Smooth muscle cell (in vitro differentiated cells): ENCODE measurements at regions not wholly inside any gene's neighbourhood (a gene's known extent, or its start where the extent isn't known, plus 50 kb on each side); places are given as distances from the start of the nearest gene placed in this dataset.

Source experiments
- DNase-seq: peaks from one replicate; lab custom pipeline; 2025; ENCODE audit not compliant: unreplicated experiment; lab: John Stamatoyannopoulos, UW
- H2AFZ ChIP-seq: fragments of 200-600 bp; sonication (generic); 2 replicates; pipeline ENCODE4 v1.6.0; 2016; ENCODE audit warnings: antibody characterized with exemption, low read depth, mild to moderate bottlenecking
- H3F3A ChIP-seq: fragments of 200-600 bp; sonication (generic); 2 replicates; pipeline ENCODE4 v1.6.0; 2017; ENCODE audit warnings: antibody characterized with exemption, low read depth
- H3K27ac ChIP-seq: fragments of 200-600 bp; sonication (generic); 2 replicates; pipeline ENCODE4 v1.5.1; 2016; ENCODE audit warnings: low read depth, mild to moderate bottlenecking
- H3K27me3 ChIP-seq: fragments of 200-600 bp; sonication (generic); 2 replicates; pipeline ENCODE4 v1.6.1; 2016; ENCODE audit warnings: low read depth, mild to moderate bottlenecking
- H3K36me3 ChIP-seq: fragments of 200-600 bp; sonication (generic); 2 replicates; pipeline ENCODE4 v1.5.1; 2016; ENCODE audit warnings: low read depth
- H3K4me1 ChIP-seq: fragments of 200-600 bp; sonication (generic); 2 replicates; pipeline ENCODE4 v1.5.1; 2016; ENCODE audit warnings: low read depth
- H3K4me2 ChIP-seq: fragments of 200-600 bp; sonication (generic); 2 replicates; pipeline ENCODE4 v1.6.0; 2016; ENCODE audit warnings: mild to moderate bottlenecking
- H3K4me3 ChIP-seq: fragments of 200-600 bp; sonication (generic); 2 replicates; pipeline ENCODE4 v1.5.1; 2016; ENCODE audit warnings: mild to moderate bottlenecking
- H3K79me2 ChIP-seq: fragments of 200-600 bp; sonication (generic); 2 replicates; pipeline ENCODE4 v1.6.0; 2016; ENCODE audit warnings: low read depth, mild to moderate bottlenecking
- H3K9ac ChIP-seq: fragments of 200-600 bp; sonication (generic); 2 replicates; pipeline ENCODE4 v1.6.0; 2016; ENCODE audit warnings: low read depth
- H3K9me3 ChIP-seq: fragments of 200-600 bp; sonication (generic); replicated peaks from 2 replicates; pipeline ENCODE4 v1.5.1; 2016; ENCODE audit warnings: low read depth
- H4K20me1 ChIP-seq: fragments of 200-600 bp; sonication (generic); 2 replicates; pipeline ENCODE4 v1.6.0; 2016; ENCODE audit warnings: low read depth
- CTCF ChIP-seq: fragments of 200-600 bp; sonication (generic); IDR thresholded peaks from 2 replicates; pipeline ENCODE4 v1.5.1; 2017; ENCODE audit warnings: borderline replicate concordance, mild to moderate bottlenecking, antibody characterized with exemption; ENCODE audit not compliant: insufficient read depth, poor library complexity, severe bottlenecking
- WGBS: methylation state at CpG from one replicate; pipeline ENCODE4 v1.1.7; 2016; ENCODE audit warnings: low lambda C conversion rate; 5-methylcytosine and 5-hydroxymethylcytosine counted together

GRCh38 chr5:1685066-1685465 lies 114.6 kb downstream of the MRPL36 start:
- Histone ChIP-seq H3K9me3 (peaks cover 1% of the 10 kb centered on the region), H2AFZ (no peak overlapping the region), H3K4me3 (no peak overlapping the region), H3K27me3 (no peaks in the 10 kb centered on the region), H3K4me2 (no peak overlapping the region), H4K20me1 (no peaks in the 10 kb centered on the region), H3K4me1 (no peaks in the 10 kb centered on the region), H3K79me2 (no peaks in the 10 kb centered on the region), H3F3A (peaks cover 2% of the 10 kb centered on the region), H3K27ac (no peak overlapping the region), H3K36me3 (no peaks in the 10 kb centered on the region), H3K9ac (no peak overlapping the region)
- WGBS, result 86% methylated on average over 10 of the region's 10 CpGs
- no peak for DNase-seq
- no peak for TF ChIP-seq CTCF

- H3K79me2 ChIP-seq, result no peaks in the 10 kb centered on the region
- peaks cover 6% of the 10 kb centered on the region for H3K9me3 ChIP-seq
- DNase-seq, result no peak
- TF ChIP-seq CTCF, result no peak
- no peak overlapping the region for H3K4me3 ChIP-seq
- WGBS, result 86% methylated on average over 7 of the region's 7 CpGs
- H3K4me1 ChIP-seq, result no peaks in the 10 kb centered on the region
- peaks cover 2% of the 10 kb centered on the region for H3F3A ChIP-seq
- H2AFZ ChIP-seq, result no peak overlapping the region
- H3K36me3 ChIP-seq, result no peaks in the 10 kb centered on the region
- H3K4me2 ChIP-seq, result no peak overlapping the region
- H3K27me3 ChIP-seq, result no peaks in the 10 kb centered on the region
- H3K9ac ChIP-seq, result no peak overlapping the region
- H4K20me1 ChIP-seq, result no peaks in the 10 kb centered on the region
- H3K27ac ChIP-seq, result no peak overlapping the region
Observed at GRCh38 chr5:1681955-1682354, 117.7 kb downstream of the MRPL36 start.

GRCh38 chr5:1673042-1673677 lies 126.5 kb downstream of the MRPL36 start:
- Histone ChIP-seq H3K4me3 (no peak overlapping the region), H3K4me2 (no peak overlapping the region), H3K9ac (no peak overlapping the region), H3K4me1 (peaks cover 1% of the 10 kb centered on the region), H3F3A (no peaks in the 10 kb centered on the region), H3K36me3 (no peaks in the 10 kb centered on the region), H3K9me3 (no peaks in the 10 kb centered on the region), H3K27me3 (peaks cover 20% of the 10 kb centered on the region), H3K79me2 (no peaks in the 10 kb centered on the region), H4K20me1 (no peaks in the 10 kb centered on the region), H2AFZ (no peak overlapping the region), H3K27ac (no peak overlapping the region)
- no peak for TF ChIP-seq CTCF
- no peak for DNase-seq
- WGBS, result 67% methylated on average over 25 of the region's 25 CpGs

DNA sequence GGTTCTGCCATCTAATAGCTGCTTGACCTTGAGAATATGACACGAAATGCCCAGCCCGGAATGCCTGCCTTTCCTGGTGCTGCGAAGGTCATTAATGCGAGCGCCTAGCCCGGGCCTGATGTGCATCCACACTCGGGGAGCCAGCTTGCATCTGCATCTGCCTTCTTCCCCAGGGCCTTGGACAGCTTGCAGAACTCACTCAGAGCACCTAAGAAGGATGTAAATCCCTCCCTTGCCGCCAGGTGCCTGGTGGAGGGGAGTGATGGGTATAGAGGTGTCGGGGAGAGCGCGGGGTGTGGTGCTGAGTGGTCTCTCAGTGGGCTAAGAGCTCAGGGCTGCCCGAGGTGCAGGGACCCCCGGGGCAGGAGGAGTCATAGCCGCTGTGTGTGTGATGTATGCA lies 127.2 kb downstream of the MRPL36 start:
- H3K79me2 ChIP-seq, result no peaks in the 10 kb centered on the region
- H3K4me2 ChIP-seq, result no peak overlapping the region
- H3F3A ChIP-seq, result no peaks in the 10 kb centered on the region
- H3K36me3 ChIP-seq, result no peaks in the 10 kb centered on the region
- H2AFZ ChIP-seq, result no peak overlapping the region
- no peak overlapping the region for H3K4me3 ChIP-seq
- no peak overlapping the region for H3K9ac ChIP-seq
- H3K27ac ChIP-seq, result no peak overlapping the region
- H3K4me1 ChIP-seq, result peaks cover 6% of the 10 kb centered on the region
- no peak for TF ChIP-seq CTCF
- WGBS, result 83% methylated on average over 14 of the region's 14 CpGs
- H4K20me1 ChIP-seq, result no peaks in the 10 kb centered on the region
- H3K9me3 ChIP-seq, result no peaks in the 10 kb centered on the region
- no peak for DNase-seq
- peaks cover 26% of the 10 kb centered on the region for H3K27me3 ChIP-seq
